ENCODE measurements at regions not wholly inside any gene's neighbourhood (a gene's known extent, or its start where the extent isn't known, plus 50 kb on each side); places are given as distances from the start of the nearest gene placed in this dataset.
"Not testable (repeated sequence)": the region's sequence is repeated elsewhere in the genome, so short reads cannot be mapped to it uniquely, and the experiment has no call there.

DNA sequence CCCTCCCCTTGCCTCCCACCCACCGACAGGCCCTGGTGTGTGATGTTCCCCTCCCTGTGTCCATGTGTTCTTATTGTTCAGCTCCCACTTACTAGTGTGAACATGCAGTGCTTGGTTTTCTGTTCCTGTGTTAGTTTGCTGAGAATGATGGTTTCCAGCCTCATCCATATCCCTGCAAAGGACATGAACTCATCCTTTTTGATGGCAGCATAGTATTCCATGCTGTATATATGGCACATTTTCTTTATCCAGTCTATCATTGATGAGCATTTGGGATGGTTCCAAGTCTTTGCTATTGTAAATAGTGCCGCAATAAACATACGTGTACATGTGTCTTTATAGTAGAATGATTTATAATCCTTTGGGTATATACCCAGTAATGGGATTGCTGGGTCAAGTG is 538.1 kb upstream of the ZNF804A start:
- TF ChIP-seq EZH2 (IDR thresholded peaks at IDR 0.05; ENCODE audit: low read length) = not testable (repeated sequence)
- TF ChIP-seq, protein P1, sequence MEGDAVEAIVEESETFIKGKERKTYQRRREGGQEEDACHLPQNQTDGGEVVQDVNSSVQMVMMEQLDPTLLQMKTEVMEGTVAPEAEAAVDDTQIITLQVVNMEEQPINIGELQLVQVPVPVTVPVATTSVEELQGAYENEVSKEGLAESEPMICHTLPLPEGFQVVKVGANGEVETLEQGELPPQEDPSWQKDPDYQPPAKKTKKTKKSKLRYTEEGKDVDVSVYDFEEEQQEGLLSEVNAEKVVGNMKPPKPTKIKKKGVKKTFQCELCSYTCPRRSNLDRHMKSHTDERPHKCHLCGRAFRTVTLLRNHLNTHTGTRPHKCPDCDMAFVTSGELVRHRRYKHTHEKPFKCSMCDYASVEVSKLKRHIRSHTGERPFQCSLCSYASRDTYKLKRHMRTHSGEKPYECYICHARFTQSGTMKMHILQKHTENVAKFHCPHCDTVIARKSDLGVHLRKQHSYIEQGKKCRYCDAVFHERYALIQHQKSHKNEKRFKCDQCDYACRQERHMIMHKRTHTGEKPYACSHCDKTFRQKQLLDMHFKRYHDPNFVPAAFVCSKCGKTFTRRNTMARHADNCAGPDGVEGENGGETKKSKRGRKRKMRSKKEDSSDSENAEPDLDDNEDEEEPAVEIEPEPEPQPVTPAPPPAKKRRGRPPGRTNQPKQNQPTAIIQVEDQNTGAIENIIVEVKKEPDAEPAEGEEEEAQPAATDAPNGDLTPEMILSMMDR (optimal IDR thresholded peaks at IDR 0.05 in 1 of 3, IDR thresholded peaks at IDR 0.05 in 1 of 3, conservative IDR thresholded peaks at IDR 0.05 in 1 of 3; ENCODE audit: extremely low read depth in 1 of 3, insufficient read depth in 2 of 3, low read length in 3 of 3) = not testable (repeated sequence)

Data from keratinocyte (primary cell).